IMR-90 (cell line): ENCODE measurements at regions not wholly inside any gene's neighbourhood (a gene's known extent, or its start where the extent isn't known, plus 50 kb on each side); places are given as distances from the start of the nearest gene placed in this dataset.

Experiments
- ATAC-seq: fragments of 200-7000 bp; cut with Tn5 transposase; 2 replicates; pipeline ENCODE4 v1.9.1; 2020; ENCODE audit warnings: low read depth, mild to moderate bottlenecking, moderate library complexity
- BruUV-seq: library from RNA; stranded (reverse); fragments of 400-500 nt; replicated peaks from 2 replicates; lab custom pipeline; 2021; lab: Mats Ljungman, UMichigan
- CTCF ChIA-PET: fragments of 300-600 bp; formaldehyde crosslinking; extraction: SDS; loops from one replicate; lab custom pipeline; 2021; ENCODE audit warnings: antibody characterized with exemption; lab: Yijun Ruan, JAX
- POLR2A ChIA-PET: fragments of 300-600 bp; sonication (Branson Sonifier 250); formaldehyde crosslinking; loops from one replicate; lab custom pipeline; 2022; ENCODE audit warnings: antibody characterized with exemption; ENCODE audit not compliant: unreplicated experiment; lab: Charles Lee
- DNase-seq: peaks from one replicate; pipeline ENCODE4 v3.0.0; 2013
- H2AFZ ChIP-seq: replicated peaks from 2 replicates; pipeline ENCODE3; 2013; ENCODE audit warnings: low read length, mild to moderate bottlenecking; ENCODE audit not compliant: poor library complexity
- H2AK5ac ChIP-seq: 2 replicates; pipeline ENCODE4 v1.6.1; 2013; ENCODE audit warnings: low read depth, low read length, inconsistent platforms
- H2AK9ac ChIP-seq: replicated peaks from 2 replicates; pipeline ENCODE3; 2013; ENCODE audit warnings: mild to moderate bottlenecking, low read depth, low read length, moderate library complexity; ENCODE audit not compliant: poor library complexity
- H2BK120ac ChIP-seq: 2 replicates; pipeline ENCODE4 v1.6.1; 2013; ENCODE audit warnings: low read depth, low read length, inconsistent platforms
- H2BK15ac ChIP-seq: 3 replicates; pipeline ENCODE4 v1.6.1; 2013; ENCODE audit warnings: low read depth, low read length, inconsistent platforms
- H2BK20ac ChIP-seq: 2 replicates; pipeline ENCODE4 v1.6.1; 2013; ENCODE audit warnings: low read depth, mild to moderate bottlenecking, inconsistent platforms, low read length, moderate library complexity
- H2BK5ac ChIP-seq: 2 replicates; pipeline ENCODE4 v1.6.1; 2013; ENCODE audit warnings: mild to moderate bottlenecking, low read depth, low read length, inconsistent platforms; ENCODE audit not compliant: poor library complexity, severe bottlenecking
- H3K14ac ChIP-seq: replicated peaks from 2 replicates; pipeline ENCODE4 v1.6.1; 2013; ENCODE audit warnings: low read depth, low read length, inconsistent platforms
- H3K18ac ChIP-seq: 2 replicates; pipeline ENCODE4 v1.6.1; 2013; ENCODE audit warnings: low read depth, low read length, control low read depth
- H3K23ac ChIP-seq: 2 replicates; pipeline ENCODE4 v1.6.1; 2013; ENCODE audit warnings: low read depth, low read length, inconsistent platforms
- H3K27ac ChIP-seq: 2 replicates; pipeline ENCODE4 v1.5.1; 2013; ENCODE audit warnings: mild to moderate bottlenecking, control low read depth, low read length; ENCODE audit not compliant: insufficient read depth
- H3K27me3 ChIP-seq: 2 replicates; pipeline ENCODE4 v1.6.1; 2013; ENCODE audit warnings: low read length; ENCODE audit not compliant: control insufficient read depth, insufficient read depth
- H3K36me3 ChIP-seq: 2 replicates; pipeline ENCODE4 v1.6.1; 2013; ENCODE audit warnings: low read length, mixed read lengths; ENCODE audit not compliant: control insufficient read depth, insufficient read depth
- H3K4ac ChIP-seq: 2 replicates; pipeline ENCODE4 v1.6.1; 2013; ENCODE audit warnings: low read depth, low read length, inconsistent platforms
- H3K4me1 ChIP-seq: 2 replicates; pipeline ENCODE4 v1.6.1; 2013; ENCODE audit warnings: low read length, mixed read lengths; ENCODE audit not compliant: control insufficient read depth, insufficient read depth
- H3K4me2 ChIP-seq: 2 replicates; pipeline ENCODE4 v1.6.1; 2013; ENCODE audit warnings: low read depth, mild to moderate bottlenecking, control low read depth, low read length, moderate library complexity
- H3K4me3 ChIP-seq: 2 replicates; pipeline ENCODE4 v1.5.1; 2013; ENCODE audit warnings: low read depth, mild to moderate bottlenecking, control low read depth, low read length, moderate library complexity; ENCODE audit not compliant: insufficient read depth
- H3K56ac ChIP-seq: 2 replicates; pipeline ENCODE4 v1.6.1; 2013; ENCODE audit warnings: low read length, inconsistent platforms; ENCODE audit not compliant: insufficient read depth; ENCODE audit errors: extremely low read depth
- H3K79me1 ChIP-seq, 2 experiments: 2 replicates each; pipeline ENCODE4 v1.6.1; 2013; ENCODE audit warnings: low read length in 2 of 2, inconsistent platforms in 1 of 2, low read depth in 1 of 2
- H3K9ac ChIP-seq: 2 replicates; pipeline ENCODE4 v1.6.1; 2013; ENCODE audit warnings: low read depth, low read length, control low read depth
- H3K9me1 ChIP-seq: 2 replicates; pipeline ENCODE4 v1.6.1; 2013; ENCODE audit warnings: low read length, inconsistent platforms; ENCODE audit not compliant: insufficient read depth
- H3K9me3 ChIP-seq: 2 replicates; pipeline ENCODE4 v1.6.1; 2013; ENCODE audit warnings: low read length; ENCODE audit not compliant: control insufficient read depth, insufficient read depth
- H4K20me1 ChIP-seq: 2 replicates; pipeline ENCODE4 v1.6.1; 2013; ENCODE audit warnings: low read length, inconsistent platforms; ENCODE audit not compliant: insufficient read depth
- H4K5ac ChIP-seq: 2 replicates; pipeline ENCODE4 v1.6.1; 2013; ENCODE audit warnings: mild to moderate bottlenecking, low read depth, low read length, control low read depth
- H4K8ac ChIP-seq, 2 experiments: 2 replicates each; pipeline ENCODE4 v1.6.1; 2013; ENCODE audit warnings: low read depth in 2 of 2, low read length in 2 of 2, control low read depth in 1 of 2, inconsistent platforms in 1 of 2
- H4K91ac ChIP-seq: 2 replicates; pipeline ENCODE4 v1.6.1; 2013; ENCODE audit warnings: low read depth, low read length, inconsistent platforms; ENCODE audit not compliant: insufficient read depth
- BHLHE40 ChIP-seq: fragments of 150-350 bp; IDR thresholded peaks from 2 replicates; pipeline ENCODE4 v1.6.1; 2016; ENCODE audit warnings: mild to moderate bottlenecking, low read depth, low read length
- CEBPB ChIP-seq: IDR thresholded peaks from 2 replicates; pipeline ENCODE4 v1.6.1; 2012; ENCODE audit warnings: low read depth, low read length, improper control_type of control experiment
- FOS ChIP-seq: fragments of 150-350 bp; IDR thresholded peaks from 2 replicates; pipeline ENCODE4 v1.6.1; 2016; ENCODE audit warnings: low read depth, low read length
- NFE2L2 ChIP-seq: fragments of 150-350 bp; IDR thresholded peaks from 2 replicates; pipeline ENCODE4 v1.6.1; 2016; ENCODE audit warnings: low read depth, mild to moderate bottlenecking, low read length
- POLR2A ChIP-seq: IDR thresholded peaks from 2 replicates; pipeline ENCODE4 v1.6.1; 2012; ENCODE audit warnings: mild to moderate bottlenecking, low read depth, low read length
- RAD21 ChIP-seq: IDR thresholded peaks from 2 replicates; pipeline ENCODE4 v1.6.1; 2012; ENCODE audit warnings: low read length, improper control_type of control experiment
- RFX5 ChIP-seq: IDR thresholded peaks from 2 replicates; pipeline ENCODE4 v1.8.0; 2012; ENCODE audit warnings: low read depth, mild to moderate bottlenecking, low read length, moderate library complexity
- WGBS, 2 experiments: methylation state at CpG; one replicate each; pipeline versions ENCODE4 v1.1.5 to v1.1.7; 2013; ENCODE audit warnings: missing lambda C conversion rate in 2 of 2; ENCODE audit not compliant: insufficient read length in 1 of 2; ENCODE audit errors: extremely low coverage in 2 of 2; 5-methylcytosine and 5-hydroxymethylcytosine counted together
- dilution Hi-C: fragments of 300-500 bp; cut with HindIII; formaldehyde crosslinking; loops from one replicate; pipeline ENCODE4 v1.14.3; 2018; ENCODE audit warnings: low sequenced_read_pairs; ENCODE audit not compliant: unreplicated experiment
- in situ Hi-C: fragments of 300-500 bp; cut with MboI; formaldehyde crosslinking; loops from 3 replicates; pipeline ENCODE4 v1.14.3; 2019; ENCODE audit warnings: low sequenced_read_pairs, inconsistent platforms, mixed read lengths
- intact Hi-C: fragments of 100-400 bp; cut with micrococcal nuclease; formaldehyde crosslinking; loops from 2 replicates; pipeline ENCODE4 v1.10.0; 2022

GRCh38 chr6:104418839-104419238 is 440.9 kb downstream of the HACE1 start:
- Histone ChIP-seq H4K8ac (no peak overlapping the region), H3K18ac (no peak overlapping the region), H3K79me1 (no peaks in the 10 kb centered on the region), H3K9me3 (peaks cover 8% of the 10 kb centered on the region), H3K4me1 (no peaks in the 10 kb centered on the region), H3K4me3 (no peak overlapping the region), H2AFZ (no peak overlapping the region), H2BK15ac (no peak overlapping the region), H3K4ac (no peak overlapping the region), H3K23ac (no peak overlapping the region), H3K9ac (no peak overlapping the region), H2BK120ac (no peak overlapping the region), H3K4me2 (no peak overlapping the region), H3K27ac (no peak overlapping the region), H4K20me1 (no peaks in the 10 kb centered on the region), H3K27me3 (no peaks in the 10 kb centered on the region), H4K91ac (no peak overlapping the region), H3K14ac (no peak overlapping the region), H3K36me3 (no peaks in the 10 kb centered on the region), H3K9me1 (no peaks in the 10 kb centered on the region), H4K5ac (no peak overlapping the region), H3K56ac (no peak overlapping the region), H2AK5ac (no peak overlapping the region), H2BK20ac (no peak overlapping the region), H2AK9ac (no peak overlapping the region), H2BK5ac (no peak overlapping the region)
- WGBS, 2 experiments = no CpG with 5 or more reads among the region's 3 CpGs
- ChIA-PET CTCF (no interaction called here), POLR2A (no interaction called here)
- ATAC-seq (no peak), DNase-seq (no peak)
- dilution Hi-C loops = no loop called here
- no peak for TF ChIP-seq NFE2L2
- TF ChIP-seq POLR2A = no peak
- no peak for TF ChIP-seq RFX5
- no peak for TF ChIP-seq CEBPB
- TF ChIP-seq FOS = no peak
- no peak for TF ChIP-seq RAD21
- no peak for TF ChIP-seq BHLHE40
- intact Hi-C loops = loop anchor here (10.0 kb wide), 1 partner anchor 996 kb away; no protein-coding TSS in a partner anchor
- in situ Hi-C loops = no loop called here
- no TSS peak for BruUV-seq
